Activated CD4-positive, alpha-beta T cell treated with anti-CD3 and anti-CD28 coated beads, Interleukin-2, Interleukin-4, amounts not matched to agents 100 ng/mL and 50 ng/mL, durations not matched to agents 16 hours and 8 hours (primary cell): ENCODE measurements at regions not wholly inside any gene's neighbourhood (a gene's known extent, or its start where the extent isn't known, plus 50 kb on each side); places are given as distances from the start of the nearest gene placed in this dataset.

Experiments
- DNase-seq: peaks from one replicate; pipeline ENCODE4 v3.0.0-alpha.2; 2020; ENCODE audit warnings: low spot score

GRCh38 chr5:121741156-121741555, 110.5 kb upstream of the FTMT start:
- DNase-seq = no peak

DNA sequence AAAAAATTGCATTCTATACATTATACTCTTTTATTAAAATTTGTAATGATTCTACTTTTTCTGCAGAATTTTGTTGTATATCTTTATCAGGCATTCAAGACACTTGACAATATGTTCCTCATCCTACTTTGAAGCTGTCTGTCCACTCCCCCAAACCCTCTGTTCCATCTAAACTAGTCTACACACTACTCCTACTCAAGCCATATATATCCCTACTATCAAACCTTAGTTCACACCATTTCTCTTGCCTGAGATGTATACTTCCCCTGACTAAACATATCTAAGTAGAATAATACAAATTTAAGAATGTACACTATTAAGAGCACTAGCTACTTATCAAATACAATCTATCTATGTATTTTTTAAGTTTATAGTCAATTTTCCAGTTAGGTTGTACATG, 107.1 kb upstream of the FTMT start:
- DNase-seq = no peak

- no peak for DNase-seq
Observed at GRCh38 chr5:121745407-121745806, 106.3 kb upstream of the FTMT start.

DNA sequence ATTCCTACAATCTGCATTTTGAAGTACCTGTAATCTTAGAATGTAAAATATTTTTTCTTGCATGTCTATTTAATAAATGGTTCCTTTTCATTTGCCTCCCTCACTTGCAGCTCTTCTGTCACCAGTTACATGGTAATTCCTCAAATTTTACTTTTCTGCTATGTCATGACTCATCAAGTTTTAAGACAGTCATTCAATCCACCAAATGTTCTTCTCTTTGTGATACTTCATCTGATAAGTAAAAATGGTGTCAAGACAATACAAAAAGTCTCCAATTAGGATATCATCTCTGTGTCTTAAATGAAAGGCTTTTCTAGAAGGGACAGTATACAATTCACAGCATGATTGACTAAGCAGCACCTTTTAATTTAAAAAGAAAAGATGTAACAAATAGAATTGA, 104.9 kb upstream of the FTMT start:
- DNase-seq = no peak

- DNase-seq = no peak
Observed at GRCh38 chr5:121748686-121749085, 103.0 kb upstream of the FTMT start.

DNA sequence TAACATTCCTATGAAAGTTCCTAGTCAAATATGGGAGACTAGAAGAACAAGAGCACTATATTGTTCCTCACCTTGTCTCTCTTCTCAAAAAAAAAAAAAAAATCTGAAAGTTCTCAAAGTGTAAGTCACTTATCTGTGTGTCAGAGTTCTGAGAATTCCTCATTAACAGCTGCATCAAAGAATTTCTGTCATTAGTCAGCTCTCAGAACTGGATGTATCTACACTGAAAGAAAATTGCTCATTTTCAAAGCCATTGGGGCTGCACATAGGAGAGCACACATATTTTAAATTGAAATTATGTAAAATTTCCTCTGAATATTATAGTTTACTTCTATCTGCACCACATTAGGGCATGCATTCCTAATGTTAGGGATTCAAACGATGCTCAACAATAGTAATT, 99.5 kb upstream of the FTMT start:
- DNase-seq = no peak

DNA sequence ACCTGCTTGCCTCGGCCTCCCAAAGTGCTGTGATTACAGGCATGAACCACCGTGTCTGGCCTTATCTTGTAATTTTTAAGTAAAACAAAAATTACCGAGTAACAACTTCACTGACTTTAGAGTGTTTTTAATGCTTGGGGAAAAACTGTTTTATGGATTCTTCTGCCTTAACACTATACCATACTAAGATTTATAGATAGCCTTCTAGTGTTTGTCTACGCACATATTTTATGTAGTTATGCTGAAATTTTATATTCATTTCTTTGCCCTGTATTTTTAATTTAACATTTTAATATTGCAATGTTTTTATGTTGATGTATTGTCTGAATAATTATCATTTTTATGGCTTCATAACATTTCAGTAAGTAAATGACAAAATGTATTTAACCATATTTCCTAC, 96.4 kb upstream of the FTMT start:
- DNase-seq = no peak

- no peak for DNase-seq
Observed at GRCh38 chr5:121757753-121758152, 93.9 kb upstream of the FTMT start.

- no peak for DNase-seq
Observed at GRCh38 chr5:121758615-121759014, 93.1 kb upstream of the FTMT start.

DNA sequence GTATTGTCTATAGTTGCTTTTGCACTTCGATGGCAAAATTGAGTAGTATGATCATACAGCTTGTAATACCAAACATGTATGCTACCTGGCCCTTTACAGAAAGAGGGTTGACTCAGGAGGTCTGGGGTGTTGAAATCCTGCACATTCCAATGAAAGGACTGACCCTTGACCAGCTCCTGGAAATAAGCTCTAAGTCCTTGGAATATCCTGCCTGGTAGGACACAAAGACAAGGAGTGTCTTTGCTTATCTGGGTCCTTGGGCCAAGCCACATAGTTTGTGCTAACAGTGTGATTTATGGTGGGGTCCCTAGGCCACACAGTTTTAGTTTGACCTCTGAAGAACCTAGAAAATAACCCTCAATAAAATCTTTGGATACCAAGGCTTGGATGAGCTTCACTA, 89.3 kb upstream of the FTMT start:
- no peak for DNase-seq

- DNase-seq = no peak
Observed at GRCh38 chr5:121763665-121764064, 88.0 kb upstream of the FTMT start.

- no peak for DNase-seq
Observed at GRCh38 chr5:121780406-121780805, 71.3 kb upstream of the FTMT start.

GRCh38 chr5:121783700-121784099, 68.0 kb upstream of the FTMT start:
- DNase-seq = no peak

DNA sequence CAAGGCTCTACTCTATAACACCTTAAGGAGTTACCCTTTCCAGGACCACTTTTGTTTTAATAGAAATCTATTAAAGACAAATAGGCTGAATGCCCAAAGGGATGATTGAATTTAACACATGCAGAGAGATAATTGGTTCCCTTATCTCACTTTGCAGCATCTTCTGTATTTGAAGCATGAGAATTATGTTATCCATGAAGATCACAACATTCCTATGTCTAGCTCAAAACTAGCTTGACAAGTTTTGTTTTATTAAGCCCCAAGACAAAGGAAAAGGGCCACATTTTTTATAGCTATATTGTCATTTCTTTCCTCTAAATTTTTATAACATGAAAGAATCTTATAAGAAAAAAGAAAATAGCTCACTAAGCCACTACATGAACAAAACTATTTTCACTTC, 57.9 kb upstream of the FTMT start:
- DNase-seq = no peak

- no peak for DNase-seq
Observed at GRCh38 chr5:121795511-121795910, 56.2 kb upstream of the FTMT start.

DNA sequence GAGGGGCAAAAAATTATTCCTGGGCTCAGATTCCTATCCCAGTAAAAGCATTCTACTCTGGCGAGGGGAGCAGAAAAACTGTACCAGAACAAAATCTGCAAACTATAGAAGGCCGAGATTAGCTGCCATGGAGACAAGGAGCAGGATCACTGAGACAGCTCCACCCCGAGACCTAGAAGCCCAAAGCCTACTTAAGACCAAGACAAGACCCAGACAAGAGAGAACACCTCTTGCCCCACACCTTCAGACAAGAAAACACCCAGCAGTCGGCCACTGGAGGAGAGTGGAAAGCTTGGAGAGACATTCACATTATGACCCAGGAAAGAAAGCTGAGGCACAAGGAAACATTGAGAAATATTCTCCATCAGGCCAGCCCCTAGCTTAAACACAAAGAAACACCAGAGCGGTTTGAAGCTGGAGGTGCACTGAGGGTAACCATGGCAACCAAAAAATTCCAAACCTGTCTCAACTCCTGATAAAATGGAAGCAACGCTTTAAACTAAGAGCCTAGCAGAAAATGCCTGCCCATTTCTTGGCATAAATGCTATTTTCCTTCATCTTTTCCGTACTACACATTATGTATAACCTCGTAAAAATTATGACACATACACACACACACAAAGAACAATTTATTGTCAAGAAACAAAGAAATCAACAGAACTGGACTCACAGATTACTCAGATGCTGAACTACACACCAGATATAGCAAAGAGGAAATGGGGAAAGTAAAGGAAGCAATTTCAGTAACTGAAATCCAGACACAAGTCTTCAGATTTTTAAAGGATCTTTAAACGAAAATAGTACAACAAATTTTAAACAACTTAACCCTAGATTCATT, 53.8 kb upstream of the FTMT start:
- no peak for DNase-seq
